CD4-positive, alpha-beta T cell treated with Interleukin-21 for 1 hour (primary cell): ENCODE measurements at regions not wholly inside any gene's neighbourhood (a gene's known extent, or its start where the extent isn't known, plus 50 kb on each side); places are given as distances from the start of the nearest gene placed in this dataset.

Source experiments
- DNase-seq: peaks from one replicate; pipeline ENCODE4 v3.0.0-alpha.2; 2020

DNA sequence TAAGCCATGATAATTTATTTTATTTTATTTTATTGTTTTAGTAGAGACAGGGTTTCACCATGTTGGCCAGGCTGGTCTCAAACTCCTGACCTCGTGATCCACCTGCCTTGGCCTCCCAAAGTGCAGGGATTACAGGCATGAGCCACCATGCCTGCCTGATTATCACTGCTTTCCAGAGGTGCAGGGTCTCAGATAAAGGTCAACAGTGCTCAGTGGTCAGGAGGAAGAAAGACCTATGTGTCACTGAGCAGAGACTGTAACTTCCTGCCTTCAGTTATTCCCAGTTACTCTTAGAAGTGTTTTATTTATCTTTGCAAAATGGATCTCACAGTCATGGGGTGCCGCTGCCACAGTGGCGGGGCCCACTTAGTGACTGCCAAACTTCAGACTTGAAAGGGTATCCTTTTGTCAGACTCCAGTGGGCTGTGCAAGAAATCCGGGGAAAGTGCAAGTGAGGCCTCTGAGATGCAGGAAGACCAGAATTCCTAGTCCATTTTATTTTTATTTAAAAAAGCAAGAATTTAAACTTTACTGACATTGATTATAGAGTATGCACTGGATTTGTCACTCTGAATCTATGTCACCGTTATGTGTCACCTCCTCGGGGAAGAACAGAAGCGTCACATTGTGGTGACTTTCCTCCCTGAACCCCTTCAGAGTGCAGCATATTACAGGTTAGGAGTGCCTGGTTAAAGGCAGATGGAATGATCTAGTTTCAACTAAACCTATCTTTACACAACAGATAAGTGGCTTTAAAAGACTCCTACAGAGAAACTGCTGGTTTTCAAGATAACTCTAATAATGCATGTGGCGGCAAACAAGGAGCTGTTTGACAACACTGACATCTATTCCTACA lies 59.1 kb upstream of the BICD1 start:
- no peak for DNase-seq

DNA sequence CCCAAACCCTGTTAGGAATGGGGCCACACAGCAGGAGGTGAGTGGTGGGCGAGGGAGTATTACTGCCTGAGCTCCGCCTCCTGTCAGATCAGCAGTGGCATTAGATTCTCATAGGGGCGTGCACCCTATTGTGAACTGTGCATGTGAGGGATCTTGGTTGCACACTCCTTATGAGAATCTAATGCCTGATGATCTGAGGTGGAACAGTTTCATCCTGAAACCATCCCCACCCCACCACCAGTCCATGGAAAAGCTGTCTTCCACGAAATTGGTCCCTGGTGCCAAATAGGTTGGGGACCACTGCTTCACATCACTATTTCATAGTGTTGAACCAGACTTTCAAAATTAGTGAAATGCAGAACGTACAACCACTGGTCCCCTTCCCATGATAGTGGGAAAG lies 57.9 kb upstream of the BICD1 start:
- no peak for DNase-seq

DNA sequence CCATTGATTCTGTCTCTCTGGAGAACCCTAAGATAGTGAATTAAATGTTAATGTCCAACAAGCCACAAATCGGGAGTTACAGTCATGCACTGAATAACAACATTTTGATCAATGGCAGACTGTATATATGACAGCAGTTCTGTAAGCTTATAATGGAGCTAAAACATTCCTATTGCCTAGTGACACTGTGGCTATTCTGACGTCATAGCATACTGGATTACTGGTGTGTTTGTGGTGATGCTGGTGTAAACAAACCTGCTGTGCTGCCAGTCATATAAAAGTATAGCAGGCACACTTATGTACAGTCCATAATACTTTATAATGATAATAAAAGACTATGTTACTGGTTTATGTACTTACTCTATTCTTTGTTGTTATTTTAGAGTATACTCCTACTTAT lies 56.7 kb upstream of the BICD1 start:
- no peak for DNase-seq

DNA sequence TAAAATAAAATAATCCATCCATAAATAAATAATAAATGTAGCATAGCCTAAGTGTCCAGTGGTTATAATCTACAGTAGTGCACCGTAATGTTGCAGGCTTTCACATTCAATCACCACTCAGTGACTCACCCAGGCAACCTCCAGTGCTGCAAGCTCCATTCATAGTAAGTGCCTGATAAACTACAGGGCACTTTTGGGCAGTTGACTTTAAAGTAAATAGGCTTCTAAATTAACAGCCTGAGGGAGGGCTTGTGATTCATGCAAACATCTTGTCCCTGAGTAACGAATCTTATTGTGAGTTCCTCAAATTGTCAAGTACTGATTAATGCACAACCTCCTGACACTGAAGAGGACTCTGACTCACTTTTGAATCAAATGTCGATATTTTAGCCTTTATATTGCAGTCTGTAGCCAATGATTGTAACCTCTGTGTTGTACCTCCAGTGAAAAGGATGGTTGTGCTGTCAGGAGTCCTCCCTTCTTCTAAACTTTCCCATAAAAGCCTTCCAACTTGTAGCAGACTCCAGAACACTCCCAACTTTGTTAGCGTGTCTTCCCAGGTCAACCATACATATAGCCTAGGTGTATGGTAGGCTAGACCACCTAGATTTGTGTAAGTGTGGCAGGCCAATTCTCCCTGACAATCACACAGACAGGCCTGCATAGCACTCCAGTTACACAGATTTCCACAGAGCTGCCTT lies 55.0 kb upstream of the BICD1 start:
- DNase-seq: no peak

DNA sequence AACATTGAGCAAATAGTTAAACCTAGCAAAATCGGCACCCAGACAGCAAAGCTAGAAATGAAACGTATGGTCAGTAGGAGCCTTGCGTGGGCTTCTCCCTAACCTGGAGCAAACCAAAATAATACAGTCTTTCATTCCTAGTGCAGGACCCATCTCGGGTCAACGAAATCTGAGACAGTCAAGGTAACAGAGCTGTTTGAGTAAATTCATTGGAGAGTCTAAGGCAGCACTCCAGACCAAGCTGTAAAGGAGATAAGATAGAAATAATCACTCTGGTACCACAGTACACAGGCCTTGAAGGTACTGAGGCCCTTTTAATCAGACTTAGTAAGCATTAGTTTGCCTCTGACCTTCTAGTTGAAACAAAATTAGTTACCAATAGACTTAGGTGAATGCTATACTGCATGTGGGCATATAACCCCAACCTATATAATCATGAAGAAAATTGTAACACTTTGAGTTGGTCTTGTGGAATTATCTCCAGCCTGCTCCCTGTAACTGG lies 54.4 kb upstream of the BICD1 start:
- no peak for DNase-seq

DNA sequence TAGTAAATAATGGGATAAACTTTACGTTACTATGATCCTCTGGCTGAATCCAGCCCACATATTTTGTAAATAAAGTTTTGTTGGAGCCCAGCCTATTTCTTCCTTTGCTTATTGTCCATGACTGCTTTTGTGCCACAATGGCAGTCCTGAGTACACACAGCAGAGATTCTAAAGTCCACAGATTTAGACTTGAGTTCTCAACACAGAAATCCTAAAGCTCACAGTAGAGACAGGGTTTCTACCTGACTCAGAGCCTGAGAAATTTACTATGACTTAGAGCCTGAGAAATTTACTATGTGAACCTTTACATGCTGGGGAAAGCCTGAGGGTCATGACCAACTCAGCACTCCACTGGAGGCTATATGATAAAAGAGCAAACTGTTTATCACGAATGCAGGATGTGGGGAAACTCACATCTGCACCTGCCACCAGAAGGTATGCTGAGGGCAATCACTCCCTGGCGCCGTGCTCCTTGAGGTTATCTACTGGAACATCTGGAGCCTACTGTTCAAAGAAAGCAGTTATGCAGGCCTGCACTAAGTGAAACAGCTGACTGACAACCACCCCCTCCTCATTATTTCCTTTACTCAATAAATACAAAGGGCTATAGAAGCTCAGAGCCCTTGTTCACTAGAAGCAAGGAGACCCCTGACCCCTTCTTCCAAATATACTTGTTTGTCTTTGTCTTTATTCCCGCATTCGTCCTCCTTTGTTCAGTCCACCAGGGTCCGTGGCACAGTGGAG lies 52.6 kb upstream of the BICD1 start:
- no peak for DNase-seq
